Karpas-422 (cell line): ENCODE measurements at regions not wholly inside any gene's neighbourhood (a gene's known extent, or its start where the extent isn't known, plus 50 kb on each side); places are given as distances from the start of the nearest gene placed in this dataset.

Source experiments
- DNase-seq: peaks from one replicate; pipeline ENCODE4 v3.0.0-alpha.2; 2015
- H2AFZ ChIP-seq: fragments of 200-600 bp; sonication (generic); 2 replicates; pipeline ENCODE4 v1.6.1; 2014; ENCODE audit warnings: antibody characterized with exemption, low read length, mixed read lengths
- H3K27ac ChIP-seq: fragments of 200-600 bp; sonication (generic); 2 replicates; pipeline ENCODE4 v1.5.1; 2014; ENCODE audit warnings: mild to moderate bottlenecking, low read length, moderate library complexity
- H3K27me3 ChIP-seq: fragments of 200-600 bp; sonication (generic); 2 replicates; pipeline ENCODE4 v1.6.1; 2014; ENCODE audit warnings: low read length, mixed read lengths
- H3K36me3 ChIP-seq: fragments of 200-600 bp; sonication (generic); 2 replicates; pipeline ENCODE4 v1.6.1; 2014; ENCODE audit warnings: low read length, mixed read lengths; ENCODE audit not compliant: insufficient read depth
- H3K4me1 ChIP-seq: fragments of 200-600 bp; sonication (generic); 2 replicates; pipeline ENCODE4 v1.6.1; 2014; ENCODE audit warnings: mild to moderate bottlenecking, low read length, mixed read lengths
- H3K4me2 ChIP-seq: fragments of 200-600 bp; sonication (generic); 2 replicates; pipeline ENCODE4 v1.6.1; 2014; ENCODE audit warnings: low read length, low read depth, mild to moderate bottlenecking; ENCODE audit not compliant: poor library complexity, severe bottlenecking
- H3K4me3 ChIP-seq: fragments of 200-600 bp; sonication (generic); 2 replicates; pipeline ENCODE4 v1.5.1; 2014; ENCODE audit warnings: mild to moderate bottlenecking, antibody characterized with exemption, low read length, mixed read lengths
- H3K79me2 ChIP-seq: fragments of 200-600 bp; sonication (generic); 2 replicates; pipeline ENCODE4 v1.6.1; 2014; ENCODE audit warnings: mild to moderate bottlenecking, low read length, mixed read lengths
- H3K9ac ChIP-seq: fragments of 200-600 bp; sonication (generic); 2 replicates; pipeline ENCODE4 v1.6.0; 2014; ENCODE audit warnings: low read length
- H3K9me2 ChIP-seq: fragments of 200-600 bp; sonication (generic), shearing (Covaris generic); replicated peaks from 2 replicates; pipeline ENCODE4 v1.6.0; 2014; ENCODE audit warnings: mild to moderate bottlenecking, low read length, moderate library complexity; ENCODE audit not compliant: insufficient read depth
- H3K9me3 ChIP-seq: fragments of 300-700, 200-600 bp; sonication (generic); 2 replicates; pipeline ENCODE4 v1.6.1; 2014; ENCODE audit warnings: low read length, mixed read lengths
- H4K20me1 ChIP-seq: fragments of 200-600 bp; sonication (generic); 2 replicates; pipeline ENCODE4 v1.6.1; 2014; ENCODE audit warnings: mild to moderate bottlenecking, antibody characterized with exemption, low read length, low read depth; ENCODE audit not compliant: insufficient read depth

- no peak for DNase-seq
- Histone ChIP-seq H3K27ac (no peak overlapping the region), H4K20me1 (no peaks in the 10 kb centered on the region), H3K4me1 (no peaks in the 10 kb centered on the region), H3K36me3 (no peaks in the 10 kb centered on the region), H2AFZ (no peak overlapping the region), H3K4me2 (no peak overlapping the region), H3K27me3 (no peaks in the 10 kb centered on the region), H3K9me2 (no peaks in the 10 kb centered on the region), H3K9me3 (no peaks in the 10 kb centered on the region), H3K4me3 (no peak overlapping the region), H3K9ac (no peak overlapping the region), H3K79me2 (no peaks in the 10 kb centered on the region)
Observed at GRCh38 chr13:109919715-109920375, 133.5 kb upstream of the IRS2 start.

- H2AFZ ChIP-seq = no peak overlapping the region
- no peaks in the 10 kb centered on the region for H3K36me3 ChIP-seq
- H4K20me1 ChIP-seq = no peaks in the 10 kb centered on the region
- H3K4me3 ChIP-seq = no peak overlapping the region
- no peak for DNase-seq
- H3K27ac ChIP-seq = no peak overlapping the region
- H3K9me3 ChIP-seq = no peaks in the 10 kb centered on the region
- H3K9ac ChIP-seq = no peak overlapping the region
- no peaks in the 10 kb centered on the region for H3K79me2 ChIP-seq
- H3K9me2 ChIP-seq = no peaks in the 10 kb centered on the region
- H3K4me2 ChIP-seq = no peak overlapping the region
- no peaks in the 10 kb centered on the region for H3K4me1 ChIP-seq
- H3K27me3 ChIP-seq = no peaks in the 10 kb centered on the region
Observed at GRCh38 chr13:109918179-109918711, 131.9 kb upstream of the IRS2 start.

GRCh38 chr13:109917422-109917821 is 131.0 kb upstream of the IRS2 start:
- Histone ChIP-seq H3K9me2 (no peaks in the 10 kb centered on the region), H3K4me2 (no peak overlapping the region), H3K4me1 (no peaks in the 10 kb centered on the region), H3K9me3 (no peaks in the 10 kb centered on the region), H2AFZ (no peak overlapping the region), H3K36me3 (no peaks in the 10 kb centered on the region), H3K9ac (no peak overlapping the region), H3K79me2 (no peaks in the 10 kb centered on the region), H4K20me1 (no peaks in the 10 kb centered on the region), H3K27ac (no peak overlapping the region), H3K27me3 (no peaks in the 10 kb centered on the region), H3K4me3 (no peak overlapping the region)
- no peak for DNase-seq

GRCh38 chr13:109913936-109914510 is 127.6 kb upstream of the IRS2 start:
- Histone ChIP-seq H3K9me3 (no peaks in the 10 kb centered on the region), H3K4me3 (no peak overlapping the region), H3K27me3 (no peaks in the 10 kb centered on the region), H3K9me2 (no peaks in the 10 kb centered on the region), H3K4me1 (no peaks in the 10 kb centered on the region), H3K9ac (no peak overlapping the region), H3K4me2 (no peak overlapping the region), H4K20me1 (no peaks in the 10 kb centered on the region), H3K79me2 (no peaks in the 10 kb centered on the region), H3K27ac (no peak overlapping the region), H3K36me3 (no peaks in the 10 kb centered on the region), H2AFZ (no peak overlapping the region)
- no peak for DNase-seq

- H3K4me1 ChIP-seq = no peaks in the 10 kb centered on the region
- no peaks in the 10 kb centered on the region for H3K9me2 ChIP-seq
- H3K9me3 ChIP-seq = no peaks in the 10 kb centered on the region
- H3K4me2 ChIP-seq = no peak overlapping the region
- no peaks in the 10 kb centered on the region for H4K20me1 ChIP-seq
- no peaks in the 10 kb centered on the region for H3K27me3 ChIP-seq
- H3K27ac ChIP-seq = no peak overlapping the region
- H2AFZ ChIP-seq = no peak overlapping the region
- H3K9ac ChIP-seq = no peak overlapping the region
- no peak for DNase-seq
- no peaks in the 10 kb centered on the region for H3K36me3 ChIP-seq
- no peak overlapping the region for H3K4me3 ChIP-seq
- no peaks in the 10 kb centered on the region for H3K79me2 ChIP-seq
Observed at GRCh38 chr13:109913186-109913585, 126.8 kb upstream of the IRS2 start.

GRCh38 chr13:109910194-109910593 is 123.8 kb upstream of the IRS2 start:
- Histone ChIP-seq H2AFZ (no peak overlapping the region), H3K79me2 (no peaks in the 10 kb centered on the region), H3K4me3 (no peak overlapping the region), H3K36me3 (no peaks in the 10 kb centered on the region), H3K9me3 (no peaks in the 10 kb centered on the region), H3K9me2 (no peaks in the 10 kb centered on the region), H3K27me3 (no peaks in the 10 kb centered on the region), H3K27ac (no peak overlapping the region), H3K4me2 (no peak overlapping the region), H3K9ac (no peak overlapping the region), H4K20me1 (no peaks in the 10 kb centered on the region), H3K4me1 (no peaks in the 10 kb centered on the region)
- no peak for DNase-seq

GRCh38 chr13:109906976-109907375 is 120.6 kb upstream of the IRS2 start:
- no peak overlapping the region for H2AFZ ChIP-seq
- no peaks in the 10 kb centered on the region for H3K9me2 ChIP-seq
- H3K4me1 ChIP-seq = no peaks in the 10 kb centered on the region
- no peaks in the 10 kb centered on the region for H4K20me1 ChIP-seq
- H3K27me3 ChIP-seq = no peaks in the 10 kb centered on the region
- H3K79me2 ChIP-seq = no peaks in the 10 kb centered on the region
- no peak for DNase-seq
- H3K4me3 ChIP-seq = no peak overlapping the region
- no peak overlapping the region for H3K4me2 ChIP-seq
- no peaks in the 10 kb centered on the region for H3K9me3 ChIP-seq
- no peak overlapping the region for H3K27ac ChIP-seq
- no peak overlapping the region for H3K9ac ChIP-seq
- H3K36me3 ChIP-seq = no peaks in the 10 kb centered on the region

- no peaks in the 10 kb centered on the region for H3K9me3 ChIP-seq
- H2AFZ ChIP-seq = no peak overlapping the region
- no peak overlapping the region for H3K9ac ChIP-seq
- no peaks in the 10 kb centered on the region for H3K9me2 ChIP-seq
- H4K20me1 ChIP-seq = no peaks in the 10 kb centered on the region
- H3K4me2 ChIP-seq = no peak overlapping the region
- H3K4me3 ChIP-seq = no peak overlapping the region
- no peaks in the 10 kb centered on the region for H3K36me3 ChIP-seq
- no peak for DNase-seq
- H3K27ac ChIP-seq = no peak overlapping the region
- H3K4me1 ChIP-seq = no peaks in the 10 kb centered on the region
- no peaks in the 10 kb centered on the region for H3K27me3 ChIP-seq
- no peaks in the 10 kb centered on the region for H3K79me2 ChIP-seq
Observed at GRCh38 chr13:109904218-109904617, 117.8 kb upstream of the IRS2 start.
